H9 (cell line): ENCODE measurements at regions not wholly inside any gene's neighbourhood (a gene's known extent, or its start where the extent isn't known, plus 50 kb on each side); places are given as distances from the start of the nearest gene placed in this dataset.

Experiments used
- DNase-seq: peaks from one replicate; pipeline ENCODE4 v3.0.0-alpha.2; 2017
- H2AFZ ChIP-seq: one replicate; pipeline ENCODE4 v1.6.1; 2013; ENCODE audit warnings: mild to moderate bottlenecking, low read length, control low read depth, moderate library complexity
- H2AK5ac ChIP-seq: 2 replicates; pipeline ENCODE4 v1.6.1; 2013; ENCODE audit warnings: low read length, control low read depth, mixed read lengths; ENCODE audit not compliant: insufficient read length
- H2BK120ac ChIP-seq: one replicate; pipeline ENCODE4 v1.6.1; 2013; ENCODE audit warnings: low read depth, mild to moderate bottlenecking, low read length, control low read depth, inconsistent platforms; ENCODE audit not compliant: poor library complexity, severe bottlenecking
- H2BK12ac ChIP-seq: 2 replicates; pipeline ENCODE4 v1.6.1; 2013; ENCODE audit warnings: low read length, control low read depth, mixed read lengths, low read depth; ENCODE audit not compliant: insufficient read length
- H2BK15ac ChIP-seq: 2 replicates; pipeline ENCODE4 v1.6.1; 2013; ENCODE audit warnings: low read depth, low read length, control low read depth
- H2BK20ac ChIP-seq: one replicate; pipeline ENCODE4 v1.6.1; 2013; ENCODE audit warnings: low read depth, mild to moderate bottlenecking, low read length, control low read depth, inconsistent platforms; ENCODE audit not compliant: poor library complexity, severe bottlenecking
- H2BK5ac ChIP-seq: 2 replicates; pipeline ENCODE4 v1.6.1; 2013; ENCODE audit warnings: low read length, control low read depth, mixed read lengths; ENCODE audit not compliant: insufficient read length
- H3K14ac ChIP-seq: 2 replicates; pipeline ENCODE4 v1.6.1; 2013; ENCODE audit warnings: low read length, control low read depth; ENCODE audit not compliant: insufficient read depth
- H3K18ac ChIP-seq: 2 replicates; pipeline ENCODE4 v1.6.1; 2013; ENCODE audit warnings: low read depth, mild to moderate bottlenecking, mixed read lengths, low read length, control low read depth; ENCODE audit not compliant: insufficient read length
- H3K23ac ChIP-seq: 2 replicates; pipeline ENCODE4 v1.6.1; 2013; ENCODE audit warnings: low read length, control low read depth, mixed read lengths, low read depth; ENCODE audit not compliant: insufficient read length
- H3K23me2 ChIP-seq: 2 replicates; pipeline ENCODE4 v1.6.1; 2013; ENCODE audit warnings: low read depth, mild to moderate bottlenecking, mixed read lengths, low read length, control low read depth; ENCODE audit not compliant: insufficient read length, poor library complexity, severe bottlenecking
- H3K27ac ChIP-seq: 2 replicates; pipeline ENCODE4 v1.5.1; 2013; ENCODE audit warnings: low read length, control low read depth, mixed read lengths, low read depth; ENCODE audit not compliant: insufficient read length
- H3K27me3 ChIP-seq: 2 replicates; pipeline ENCODE4 v1.6.1; 2013; ENCODE audit warnings: low read length, control low read depth, inconsistent platforms; ENCODE audit not compliant: insufficient read depth
- H3K4ac ChIP-seq: 2 replicates; pipeline ENCODE4 v1.6.1; 2013; ENCODE audit warnings: low read depth, mild to moderate bottlenecking, control low read depth, inconsistent platforms, low read length, moderate library complexity
- H3K4me1 ChIP-seq: 2 replicates; pipeline ENCODE4 v1.6.1; 2013; ENCODE audit warnings: low read length, control low read depth, inconsistent platforms; ENCODE audit not compliant: insufficient read depth
- H3K4me2 ChIP-seq: 2 replicates; pipeline ENCODE4 v1.6.1; 2013; ENCODE audit warnings: low read length, control low read depth, mixed read lengths; ENCODE audit not compliant: insufficient read length, insufficient read depth
- H3K56ac ChIP-seq: 2 replicates; pipeline ENCODE4 v1.6.1; 2013; ENCODE audit warnings: low read depth, mild to moderate bottlenecking, mixed read lengths, low read length, control low read depth; ENCODE audit not compliant: insufficient read length
- H3K79me1 ChIP-seq: 2 replicates; pipeline ENCODE4 v1.6.1; 2013; ENCODE audit warnings: low read depth, mild to moderate bottlenecking, moderate library complexity, low read length, control low read depth, inconsistent platforms; ENCODE audit not compliant: insufficient read depth, poor library complexity, severe bottlenecking
- H3K79me2 ChIP-seq: 2 replicates; pipeline ENCODE4 v1.6.1; 2013; ENCODE audit warnings: low read length, control low read depth, inconsistent platforms; ENCODE audit not compliant: insufficient read depth
- H3K9ac ChIP-seq: 2 replicates; pipeline ENCODE4 v1.6.1; 2013; ENCODE audit warnings: low read length, control low read depth, mixed read lengths; ENCODE audit not compliant: insufficient read length; ENCODE audit errors: extremely low read depth
- H3K9me3 ChIP-seq: one replicate; pipeline ENCODE4 v1.6.1; 2013; ENCODE audit warnings: low read depth, low read length, inconsistent platforms; ENCODE audit not compliant: control insufficient read depth
- H3T11ph ChIP-seq: one replicate; pipeline ENCODE4 v1.6.1; 2013; ENCODE audit warnings: mild to moderate bottlenecking, low read length, control low read depth, inconsistent platforms
- H4K20me1 ChIP-seq: one replicate; pipeline ENCODE4 v1.6.1; 2013; ENCODE audit not compliant: control insufficient read depth, insufficient read length, insufficient read depth
- H4K5ac ChIP-seq: 2 replicates; pipeline ENCODE4 v1.6.1; 2013; ENCODE audit warnings: low read depth, mild to moderate bottlenecking, mixed read lengths, low read length, control low read depth; ENCODE audit not compliant: insufficient read length
- H4K8ac ChIP-seq: replicated peaks from 2 replicates; pipeline ENCODE4 v1.6.1; 2013; ENCODE audit warnings: low read length, control low read depth, mixed read lengths, low read depth; ENCODE audit not compliant: insufficient read length
- H4K91ac ChIP-seq: 2 replicates; pipeline ENCODE4 v1.6.1; 2013; ENCODE audit warnings: low read depth, mild to moderate bottlenecking, moderate library complexity, mixed read lengths, low read length, control low read depth; ENCODE audit not compliant: insufficient read length
- H3K27ac Mint-ChIP-seq, 3 experiments: 2 replicates in 2 of 3; 3 replicates in 1 of 3; pipeline ENCODE4 v1.8.0; 2020 to 2021; ENCODE audit warnings: mixed read lengths in 3 of 3, mild to moderate bottlenecking in 1 of 3, moderate library complexity in 1 of 3
- H3K27me3 Mint-ChIP-seq: 2 replicates; pipeline ENCODE4 v1.8.0; 2021; ENCODE audit warnings: low read depth, mild to moderate bottlenecking, moderate library complexity, mixed read lengths
- H3K36me3 Mint-ChIP-seq, 3 experiments: 2 replicates in 2 of 3; 3 replicates in 1 of 3; pipeline ENCODE4 v1.8.0; 2020 to 2021; ENCODE audit warnings: low read depth in 3 of 3, mixed read lengths in 3 of 3; ENCODE audit not compliant: insufficient read depth in 1 of 3
- H3K4me1 Mint-ChIP-seq, 2 experiments: 2 replicates each; pipeline ENCODE4 v1.8.0; 2020; ENCODE audit warnings: mixed read lengths in 2 of 2
- H3K4me3 Mint-ChIP-seq, 2 experiments: 2 replicates in 1 of 2; 3 replicates in 1 of 2; pipeline ENCODE4 v1.8.0; 2020 to 2021; ENCODE audit warnings: mild to moderate bottlenecking in 2 of 2, mixed read lengths in 2 of 2, moderate library complexity in 1 of 2
- H3K9me3 Mint-ChIP-seq, 2 experiments: 2 replicates in 1 of 2; 3 replicates in 1 of 2; pipeline ENCODE4 v1.8.0; 2020; ENCODE audit warnings: mild to moderate bottlenecking in 2 of 2, mixed read lengths in 2 of 2, moderate library complexity in 1 of 2
- CTCF ChIP-seq: fragments of 200-600 bp; sonication (generic); conservative IDR thresholded peaks from 3 replicates; pipeline ENCODE4 v1.8.0; 2021; ENCODE audit warnings: antibody characterized with exemption, mild to moderate bottlenecking
- WGBS: extraction: QIAGEN DNeasy Blood & Tissue Kit; methylation state at CpG from one replicate; pipeline ENCODE4 v1.1.7; 2013; ENCODE audit warnings: missing lambda C conversion rate, low lambda C conversion rate, mixed read lengths; ENCODE audit not compliant: insufficient read length; ENCODE audit errors: extremely low coverage; 5-methylcytosine and 5-hydroxymethylcytosine counted together

DNA sequence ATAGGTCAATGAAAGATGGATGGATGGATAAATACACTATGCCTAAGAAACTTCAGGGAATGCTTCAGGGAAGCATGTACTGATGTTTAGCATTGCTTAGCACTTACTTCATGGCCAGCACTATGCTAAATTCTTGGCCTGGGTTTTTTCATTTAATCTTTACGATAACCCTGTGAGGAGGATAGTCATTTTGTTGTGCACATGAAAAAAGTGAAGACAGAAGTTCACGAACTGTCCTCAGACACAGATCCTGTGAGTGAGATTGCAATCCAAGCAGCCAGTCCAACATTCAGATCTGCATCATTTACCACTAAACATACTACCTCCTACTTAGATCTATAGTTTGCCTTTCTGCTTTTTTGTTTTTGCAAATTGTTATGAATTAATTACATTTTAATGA is 510.8 kb upstream of the AGTR1 start:
- Histone ChIP-seq H2BK20ac (no peak overlapping the region), H3K23me2 (no peaks in the 10 kb centered on the region), H3K79me2 (no peaks in the 10 kb centered on the region), H4K8ac (no peak overlapping the region), H4K91ac (no peak overlapping the region), H3K18ac (no peak overlapping the region), H3K4ac (no peak overlapping the region), H3T11ph (no peak overlapping the region), H3K56ac (no peak overlapping the region), H3K9ac (no peak overlapping the region), H3K79me1 (no peaks in the 10 kb centered on the region), H3K4me2 (no peak overlapping the region), H2BK5ac (no peak overlapping the region), H4K5ac (no peak overlapping the region), H2BK12ac (no peak overlapping the region), H3K4me1 (no peaks in the 10 kb centered on the region), H3K27me3 (no peaks in the 10 kb centered on the region), H3K14ac (no peak overlapping the region), H4K20me1 (no peaks in the 10 kb centered on the region), H3K23ac (no peak overlapping the region), H2AK5ac (no peak overlapping the region), H2AFZ (no peak overlapping the region), H3K9me3 (no peaks in the 10 kb centered on the region), H2BK120ac (no peak overlapping the region), H3K27ac (no peak overlapping the region), H2BK15ac (no peak overlapping the region)
- Mint-ChIP-seq H3K4me3 (no peak overlapping the region), H3K9me3 (no peaks in the 10 kb centered on the region), H3K27me3 (no peaks in the 10 kb centered on the region), H3K36me3 (no peaks in the 10 kb centered on the region), H3K4me1 (peaks cover 0 to 3% of the 10 kb centered on the region in 2 experiments; a peak in 1 of 4 replicates), H3K27ac (no peak overlapping the region)
- DNase-seq, result no peak
- TF ChIP-seq CTCF, result no peak
- WGBS, result no CpG with 5 or more reads among the region's 2 CpGs
